Pancreas (tissue), 10 donors: ENCODE measurements at regions not wholly inside any gene's neighbourhood (a gene's known extent, or its start where the extent isn't known, plus 50 kb on each side); places are given as distances from the start of the nearest gene placed in this dataset.

Experiments
- ATAC-seq, 4 donors: fragments of 200-7000 bp; cut with Tn5 transposase; one replicate each; pipeline versions ENCODE4 v1.8.0 to v1.9.1; 2020; ENCODE audit warnings: mild to moderate bottlenecking in 4 of 4, moderate library complexity in 4 of 4
- DNase-seq, 6 donors: peaks; one replicate each; pipeline ENCODE4 v3.0.0-alpha.2; 2020
- FAIRE-seq: peaks from 2 replicates; lab custom pipeline; 2012; peaks lifted over from hg19 to GRCh38; lab: Jason Lieb, UNC
- H3K27ac ChIP-seq, 4 donors: fragments of 200-600 bp; sonication (generic); 1 replicate in 3 of 4; 2 replicates in 1 of 4; pipeline versions ENCODE4 v1.5.0 to v1.8.0; 2020
- H3K27me3 ChIP-seq, 4 donors: fragments of 200-600 bp; one replicate each; pipeline ENCODE4 v1.8.0; 2021
- H3K36me3 ChIP-seq, 3 donors: fragments of 200-600 bp; sonication (generic) in 1 of 3; one replicate each; pipeline versions ENCODE4 v1.5.0 to v1.8.0; 2020 to 2021
- H3K4me1 ChIP-seq, 3 donors: fragments of 200-600 bp; one replicate each; pipeline ENCODE4 v1.8.0; 2021
- H3K4me3 ChIP-seq, 4 donors: fragments of 200-600 bp; sonication (generic) in 2 of 4; one replicate each; pipeline versions ENCODE4 v1.5.0 to v1.8.0; 2020 to 2021
- H3K9me3 ChIP-seq, 4 donors: fragments of 200-600 bp; one replicate each; pipeline ENCODE4 v1.8.0; 2021
- WGBS, 2 donors: extraction: QIAGEN DNeasy Blood & Tissue Kit; methylation state at CpG; one replicate each; pipeline ENCODE4 v1.1.7; 2013; 5-methylcytosine and 5-hydroxymethylcytosine counted together
- intact Hi-C, 3 donors: fragments of 100-400 bp; cut with DNase I; formaldehyde crosslinking; loops; one replicate each; pipeline versions ENCODE4 v1.11.1 to v1.14.2; 2022
- TF ChIP-seq, protein P1 (sequence below), 4 donors: fragments of 200-600 bp; sonication (generic) in 3 of 4; IDR thresholded peaks; one replicate each; pipeline versions ENCODE4 v1.5.0 to v1.8.0; 2021; ENCODE audit warnings: antibody characterized with exemption in 4 of 4
- donor health status: healthy with polysubstance abuse.
- donor health status: DM: no; HTN: no; CAD: no; lungs with moderate emphysema.
- donor health status: DM: no; HTN: no; CAD: no.
- donor health status: control.
- donor health status: control.
- donor health status: Bipolar disorder and iron deficiency.
- donor health status: DM: yes; HTN: yes; CAD: no.
- donor health status: DM: no; HTN: no; CAD: no.
- donor health status: DM: no; HTN: no; CAD: no.
- donor health status: DM: yes; HTN: yes; CAD: no.

DNA sequence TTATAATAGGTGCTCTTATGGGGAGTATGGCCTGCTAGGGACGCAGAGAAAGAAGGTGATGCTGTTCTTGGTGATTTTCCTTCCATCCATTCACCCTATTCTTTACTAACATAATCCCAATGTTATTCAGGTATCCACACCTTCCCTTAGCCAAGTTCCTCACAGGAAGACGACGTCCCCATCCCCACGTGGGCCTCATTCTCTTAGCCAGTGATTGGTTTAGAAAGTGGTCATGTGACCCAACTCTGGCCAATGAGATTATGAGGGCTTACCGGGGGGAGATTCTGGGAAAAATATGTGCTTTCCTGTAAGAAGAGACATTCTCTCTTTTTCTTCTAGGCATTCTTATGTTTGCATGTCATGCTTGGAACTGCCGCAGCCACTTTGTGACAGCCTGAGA is 474.7 kb downstream of the HAPSTR1 start:
- Histone ChIP-seq H3K4me1 (no peaks in the 10 kb centered on the region), H3K27ac (no peak overlapping the region), H3K36me3 (no peaks in the 10 kb centered on the region), H3K9me3 (no peaks in the 10 kb centered on the region), H3K4me3 (no peak overlapping the region), H3K27me3 (no peaks in the 10 kb centered on the region)
- TF ChIP-seq, protein P1, sequence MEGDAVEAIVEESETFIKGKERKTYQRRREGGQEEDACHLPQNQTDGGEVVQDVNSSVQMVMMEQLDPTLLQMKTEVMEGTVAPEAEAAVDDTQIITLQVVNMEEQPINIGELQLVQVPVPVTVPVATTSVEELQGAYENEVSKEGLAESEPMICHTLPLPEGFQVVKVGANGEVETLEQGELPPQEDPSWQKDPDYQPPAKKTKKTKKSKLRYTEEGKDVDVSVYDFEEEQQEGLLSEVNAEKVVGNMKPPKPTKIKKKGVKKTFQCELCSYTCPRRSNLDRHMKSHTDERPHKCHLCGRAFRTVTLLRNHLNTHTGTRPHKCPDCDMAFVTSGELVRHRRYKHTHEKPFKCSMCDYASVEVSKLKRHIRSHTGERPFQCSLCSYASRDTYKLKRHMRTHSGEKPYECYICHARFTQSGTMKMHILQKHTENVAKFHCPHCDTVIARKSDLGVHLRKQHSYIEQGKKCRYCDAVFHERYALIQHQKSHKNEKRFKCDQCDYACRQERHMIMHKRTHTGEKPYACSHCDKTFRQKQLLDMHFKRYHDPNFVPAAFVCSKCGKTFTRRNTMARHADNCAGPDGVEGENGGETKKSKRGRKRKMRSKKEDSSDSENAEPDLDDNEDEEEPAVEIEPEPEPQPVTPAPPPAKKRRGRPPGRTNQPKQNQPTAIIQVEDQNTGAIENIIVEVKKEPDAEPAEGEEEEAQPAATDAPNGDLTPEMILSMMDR (IDR thresholded peaks at IDR 0.05), result no peak
- ATAC-seq, result no peak
- intact Hi-C loops, result no loop called here
- no peak for FAIRE-seq
- no peak for DNase-seq
- WGBS, 2 donors, result 87 to 91% methylated on average over 6 of the region's 6 CpGs

DNA sequence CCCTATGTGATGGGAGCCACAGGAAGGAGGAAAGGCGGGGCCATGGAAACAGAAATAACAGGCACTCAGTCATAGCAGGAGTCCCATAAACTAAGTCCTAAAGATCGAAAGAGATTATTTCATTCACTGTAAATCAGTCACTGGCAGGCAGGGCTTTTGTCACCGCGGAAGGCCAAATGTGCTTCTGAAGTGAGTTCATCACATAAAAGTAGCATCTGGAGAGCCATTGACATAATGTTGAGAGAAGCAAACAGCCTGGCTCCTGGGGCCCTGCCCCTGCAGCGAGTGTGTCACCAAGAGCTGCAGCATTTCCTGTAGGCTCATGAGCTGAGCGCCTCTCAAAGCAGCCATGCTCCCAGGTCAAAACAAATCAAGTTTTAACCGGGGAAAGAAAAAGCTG is 476.2 kb downstream of the HAPSTR1 start:
- TF ChIP-seq, protein P1 (IDR thresholded peaks at IDR 0.05), result no peak
- Histone ChIP-seq H3K9me3 (no peaks in the 10 kb centered on the region), H3K36me3 (no peaks in the 10 kb centered on the region), H3K27ac (no peak overlapping the region), H3K27me3 (no peaks in the 10 kb centered on the region), H3K4me3 (no peak overlapping the region), H3K4me1 (no peaks in the 10 kb centered on the region)
- intact Hi-C loops, result no loop called here
- ATAC-seq (no peak), DNase-seq (no peak), FAIRE-seq (no peak)
- 81 to 83% methylated on average over 7 of the region's 7 CpGs for WGBS, 2 donors

DNA sequence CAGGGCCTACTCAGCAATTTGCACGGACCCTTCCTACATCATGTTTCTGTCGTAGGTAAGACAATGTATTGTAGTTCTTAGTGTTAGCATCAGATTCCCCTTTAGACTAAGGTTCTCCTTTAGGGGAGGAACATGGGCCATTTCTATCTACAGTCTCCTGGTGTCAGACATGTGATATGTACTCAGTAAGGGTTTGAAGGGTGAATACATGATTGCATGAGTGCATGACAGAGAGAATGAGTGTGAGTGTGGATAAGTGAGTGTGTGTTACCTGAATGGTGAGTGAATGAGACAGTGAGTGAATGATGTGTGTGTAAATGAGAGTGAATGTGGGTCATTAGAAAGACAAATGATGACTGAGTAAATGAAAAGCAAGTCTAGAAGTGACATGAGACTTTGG is 476.8 kb downstream of the HAPSTR1 start:
- Histone ChIP-seq H3K9me3 (no peaks in the 10 kb centered on the region), H3K27me3 (no peaks in the 10 kb centered on the region), H3K4me1 (no peaks in the 10 kb centered on the region), H3K4me3 (no peak overlapping the region), H3K27ac (no peak overlapping the region), H3K36me3 (no peaks in the 10 kb centered on the region)
- 83 to 87% methylated on average over 2 of the region's 2 CpGs for WGBS, 2 donors
- FAIRE-seq (no peak), DNase-seq (no peak), ATAC-seq (no peak)
- intact Hi-C loops, result no loop called here
- TF ChIP-seq, protein P1 (IDR thresholded peaks at IDR 0.05), result no peak

DNA sequence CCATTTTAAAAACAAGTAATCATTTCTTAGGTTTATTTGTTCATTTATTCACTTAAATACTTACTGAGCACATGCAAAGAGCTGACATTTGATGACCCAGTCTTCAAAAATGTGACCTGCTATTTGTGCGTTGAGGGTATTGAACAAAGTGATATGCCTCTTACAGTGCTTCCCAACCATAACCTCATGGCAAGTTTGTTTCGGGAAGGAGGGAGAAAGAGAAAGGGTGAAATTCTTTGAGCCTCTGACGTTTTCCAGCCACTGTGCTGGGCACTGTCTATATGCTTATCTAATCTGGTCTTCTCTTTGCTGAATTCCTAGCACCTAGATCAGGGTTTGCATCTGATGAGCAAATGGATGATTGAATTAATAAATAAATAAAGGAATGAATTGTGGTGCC is 479.1 kb downstream of the HAPSTR1 start:
- FAIRE-seq, result no peak
- DNase-seq, result no peak

DNA sequence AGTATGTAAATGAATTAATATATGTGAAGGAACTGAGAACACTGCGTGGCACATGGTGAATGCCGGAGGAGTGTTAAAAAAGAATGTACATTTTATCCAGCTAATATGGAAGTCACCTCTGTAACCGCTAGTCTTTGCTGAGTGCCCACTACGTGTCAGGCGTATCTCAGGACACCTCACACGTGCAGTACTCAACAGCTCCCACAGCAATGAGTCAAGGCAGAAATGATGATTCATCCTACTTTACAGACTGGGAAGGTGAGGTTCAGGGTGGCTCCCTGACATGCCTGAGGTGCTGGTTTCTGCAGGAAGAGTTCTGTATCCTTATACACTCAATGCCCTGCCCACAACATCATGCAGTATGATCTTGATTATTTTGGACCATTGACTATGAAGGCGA is 487.0 kb downstream of the HAPSTR1 start:
- TF ChIP-seq, protein P1 (IDR thresholded peaks at IDR 0.05), result no peak
- Histone ChIP-seq H3K4me1 (no peaks in the 10 kb centered on the region), H3K9me3 (no peaks in the 10 kb centered on the region), H3K27ac (no peak overlapping the region), H3K27me3 (no peaks in the 10 kb centered on the region), H3K4me3 (no peak overlapping the region), H3K36me3 (no peaks in the 10 kb centered on the region)
- FAIRE-seq (no peak), ATAC-seq (no peak), DNase-seq (no peak)
- 64 to 68% methylated on average over 7 of the region's 7 CpGs for WGBS, 2 donors
- intact Hi-C loops, result no loop called here

More for the DNA sequence above, 479.1 kb downstream of the HAPSTR1 start:
- Histone ChIP-seq H3K9me3 (no peaks in the 10 kb centered on the region), H3K36me3 (no peaks in the 10 kb centered on the region), H3K27me3 (no peaks in the 10 kb centered on the region), H3K27ac (no peak overlapping the region), H3K4me3 (no peak overlapping the region), H3K4me1 (no peaks in the 10 kb centered on the region)
- intact Hi-C loops, result no loop called here
- ATAC-seq, result no peak
- TF ChIP-seq, protein P1 (IDR thresholded peaks at IDR 0.05), result no peak
- 64 to 67% methylated on average over 3 of the region's 3 CpGs for WGBS, 2 donors
